ENCODE measurements at regions not wholly inside any gene's neighbourhood (a gene's known extent, or its start where the extent isn't known, plus 50 kb on each side); places are given as distances from the start of the nearest gene placed in this dataset.

DNA sequence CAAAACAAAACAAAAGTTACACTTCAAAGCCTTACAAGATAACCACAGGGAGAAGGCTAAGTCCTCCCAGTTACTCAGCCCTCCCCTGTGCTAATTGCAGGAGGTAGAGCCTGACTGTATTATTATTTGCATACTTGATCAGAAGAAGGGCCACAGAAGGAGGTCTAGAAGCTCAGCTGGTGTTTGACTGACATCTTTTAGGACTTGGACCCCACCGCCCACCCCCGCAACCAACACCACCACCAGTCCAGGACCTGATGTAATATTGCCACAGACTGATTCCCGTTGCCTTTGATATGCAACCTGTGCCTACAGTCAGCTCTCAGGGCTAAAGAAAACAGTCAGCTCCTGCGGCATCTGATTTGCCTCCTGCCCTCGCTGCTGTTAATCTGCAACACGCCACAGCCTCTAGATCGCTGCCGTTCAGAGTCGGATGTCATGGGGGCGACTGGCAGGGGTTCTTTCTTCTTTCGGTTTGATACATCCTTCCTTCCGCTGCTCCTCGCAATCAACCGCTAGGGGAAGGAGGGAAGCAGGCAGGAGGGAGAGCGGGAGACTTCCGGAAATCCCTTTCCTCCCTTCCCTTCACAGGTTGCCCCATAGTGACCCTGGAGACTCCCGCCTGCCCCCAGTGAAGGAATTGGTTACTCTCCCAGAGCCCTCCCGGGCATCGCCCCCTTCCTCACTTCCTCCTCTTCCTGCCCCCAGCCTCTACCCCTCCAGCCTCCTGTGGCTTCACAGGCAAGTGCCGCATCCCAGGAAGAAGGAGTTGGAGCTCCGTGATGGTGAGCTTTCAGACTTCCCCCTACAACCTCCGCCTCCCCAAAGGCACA lies 90.5 kb upstream of the SOX9 start:
- intact Hi-C loops (cut with micrococcal nuclease): no loop called here

DNA sequence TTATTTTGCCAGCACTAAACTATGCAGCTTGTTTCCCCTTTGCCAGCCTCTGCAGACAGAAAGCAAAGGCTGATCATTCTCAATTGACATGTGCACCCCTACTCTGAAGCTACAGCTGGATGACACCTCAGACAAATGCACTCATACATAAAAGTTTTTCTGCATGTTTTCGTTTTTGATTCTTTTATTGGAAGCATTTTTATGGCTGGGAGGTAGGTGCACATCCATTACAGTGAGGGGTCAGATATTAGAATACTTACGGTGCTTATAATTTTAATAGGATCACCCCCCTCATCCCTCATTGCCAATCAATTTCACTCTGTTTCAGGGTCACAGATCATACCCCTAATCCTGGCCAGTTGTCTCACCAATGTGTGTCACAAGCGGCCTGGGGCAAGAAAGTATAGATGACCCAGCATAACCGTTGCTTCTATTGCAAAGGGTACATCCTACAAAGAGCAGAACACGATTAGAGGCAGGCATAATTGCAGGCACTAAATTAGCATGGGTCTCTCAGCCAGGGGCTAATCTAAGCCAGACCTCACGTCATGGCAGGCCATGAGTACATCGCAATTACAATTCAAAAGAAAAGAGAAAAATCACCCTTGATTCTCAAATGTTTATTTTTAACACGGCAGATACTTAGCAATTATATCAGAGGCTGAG lies 89.5 kb upstream of the SOX9 start:
- intact Hi-C loops (cut with micrococcal nuclease): no loop called here

DNA sequence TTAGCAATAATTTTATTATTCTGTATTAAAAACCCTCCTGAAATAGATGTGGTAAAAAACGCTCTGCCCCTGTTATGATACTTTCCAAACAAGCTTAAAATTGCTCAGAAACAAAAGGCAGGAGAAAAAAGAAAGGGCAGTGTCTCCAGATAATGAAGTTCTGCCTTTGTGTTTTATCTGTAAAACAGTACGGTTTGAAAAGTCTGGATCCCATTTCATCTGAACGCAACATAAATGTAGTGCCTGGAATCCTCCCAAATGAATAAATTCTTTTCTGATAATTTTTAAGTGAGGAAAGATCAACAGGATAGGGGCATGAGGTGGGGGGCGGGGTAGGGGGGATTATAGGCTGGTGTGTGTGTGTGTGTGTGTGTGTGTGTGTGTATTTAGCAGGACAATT lies 87.5 kb upstream of the SOX9 start:
- intact Hi-C loops (cut with micrococcal nuclease): no loop called here

DNA sequence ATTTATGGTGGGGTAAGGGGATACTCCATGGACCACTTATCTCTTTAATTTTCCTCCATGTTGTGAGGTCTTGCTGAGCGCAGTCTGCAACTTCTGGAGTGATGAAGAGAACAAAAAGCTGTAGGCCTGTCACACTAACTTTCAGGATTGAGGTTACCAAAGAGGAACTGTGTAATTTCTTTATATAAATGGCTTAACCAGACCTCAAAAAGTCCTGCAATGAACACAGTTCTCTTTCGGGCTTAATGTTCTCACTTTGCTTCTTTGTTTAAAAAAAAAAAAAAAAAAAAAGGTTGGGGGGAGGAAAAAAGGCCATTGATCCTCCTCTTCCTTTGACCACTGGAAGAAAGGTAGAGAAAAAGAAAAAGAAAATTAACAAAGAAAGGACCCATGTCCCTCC lies 86.8 kb upstream of the SOX9 start:
- intact Hi-C loops (cut with micrococcal nuclease): no loop called here

DNA sequence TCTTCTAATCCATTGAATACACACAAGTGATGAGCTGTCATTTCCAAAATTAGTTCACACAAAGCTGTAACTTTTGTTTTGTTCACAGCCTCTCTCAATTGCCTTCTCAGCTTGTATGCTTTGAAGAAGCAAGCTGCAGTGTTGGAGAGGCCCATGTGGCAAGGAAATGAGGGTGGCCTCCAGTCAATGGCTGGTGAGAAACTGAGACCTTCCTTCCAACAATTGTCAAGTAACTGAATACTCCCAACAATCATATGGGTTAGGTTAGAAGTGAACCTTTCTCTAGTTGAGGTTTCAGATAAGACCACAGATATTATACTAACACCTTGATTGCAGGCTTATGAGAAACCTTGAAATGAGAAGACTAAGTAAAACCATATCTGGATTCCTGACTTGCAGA lies 82.4 kb upstream of the SOX9 start:
- intact Hi-C loops (cut with micrococcal nuclease): no loop called here

DNA sequence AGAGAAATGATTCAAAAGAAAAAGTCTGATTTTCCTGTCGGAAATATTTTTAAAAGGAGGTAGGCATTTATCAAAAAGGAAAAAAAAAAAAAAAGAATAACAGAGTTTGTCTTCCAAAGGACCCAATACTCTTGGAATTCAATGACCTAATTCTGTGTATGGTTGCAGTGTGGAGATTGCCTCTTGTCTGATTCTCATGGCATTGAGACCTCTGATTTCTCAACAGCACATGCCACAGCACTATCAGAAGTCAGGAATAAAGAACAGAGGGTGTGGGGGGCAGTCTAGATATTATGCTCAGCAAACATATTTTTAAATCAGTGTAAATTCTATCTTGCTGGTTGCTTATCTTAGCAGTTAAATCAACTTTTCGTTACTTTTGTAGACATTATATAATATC lies 81.3 kb upstream of the SOX9 start:
- intact Hi-C loops (cut with micrococcal nuclease): no loop called here

DNA sequence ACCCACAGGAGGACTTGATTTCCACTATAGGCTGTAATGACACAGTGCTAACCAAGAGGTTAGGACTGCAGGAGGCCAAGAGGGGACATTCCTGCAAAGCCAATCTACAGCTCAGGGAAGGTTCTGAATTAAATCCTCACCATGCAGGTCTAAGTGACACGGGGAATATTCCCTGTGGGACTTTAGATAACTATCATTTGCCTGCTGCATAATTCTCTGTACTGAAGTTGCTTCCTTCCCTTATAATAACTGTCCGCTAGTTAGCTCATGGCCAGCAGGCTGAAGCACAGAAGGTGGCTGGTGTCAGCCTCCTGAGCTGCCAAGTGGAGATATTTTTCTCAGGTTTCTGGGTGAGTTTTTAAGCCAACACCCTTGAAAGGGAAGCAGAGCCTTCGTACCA lies 74.6 kb upstream of the SOX9 start:
- intact Hi-C loops (cut with micrococcal nuclease): no loop called here

DNA sequence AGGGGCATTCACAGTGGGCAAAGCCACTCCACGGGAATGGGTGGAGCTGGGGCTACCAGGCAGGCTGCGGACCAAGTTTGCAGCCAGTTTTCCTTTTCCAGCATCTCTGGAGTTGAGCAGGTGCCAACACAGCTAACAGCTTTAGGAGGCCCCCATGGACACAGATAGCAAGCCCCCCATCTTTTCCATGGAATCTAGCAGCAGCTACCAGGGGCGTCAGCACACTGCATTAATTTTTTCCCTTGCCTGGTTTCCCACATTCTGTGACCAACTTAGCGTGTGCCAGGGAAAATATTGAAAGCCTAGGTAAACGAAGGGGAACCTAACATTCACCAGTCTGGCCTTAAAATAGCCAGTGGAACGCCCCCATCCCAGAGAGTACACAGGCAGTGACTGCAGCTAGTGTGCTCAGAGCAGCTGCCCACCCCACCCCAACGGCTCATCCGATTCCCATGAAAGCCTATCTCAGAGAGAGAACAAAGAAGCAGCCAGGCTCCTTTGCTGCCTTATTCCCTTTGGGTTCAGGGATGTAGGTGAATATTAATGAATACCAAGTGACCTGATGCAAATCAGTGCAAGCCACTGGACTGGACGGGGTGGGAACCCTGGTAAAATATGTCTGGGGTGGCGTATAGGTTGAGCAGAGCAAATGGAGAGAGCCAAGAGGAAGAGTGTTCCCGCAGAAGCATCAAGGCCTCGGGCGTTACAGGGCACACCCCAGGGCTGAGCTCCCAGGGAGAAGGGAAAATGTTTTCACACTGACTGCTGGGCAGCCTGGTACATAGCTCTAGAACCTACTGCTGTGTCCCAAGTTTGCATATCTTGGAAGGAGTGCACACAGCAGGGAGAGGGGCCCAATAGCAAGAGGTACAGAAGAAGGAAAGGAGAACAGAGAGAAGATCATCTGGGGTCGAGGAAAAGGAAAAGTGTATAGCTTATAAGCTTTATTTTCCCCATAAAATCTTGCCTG lies 73.9 kb upstream of the SOX9 start:
- intact Hi-C loops (cut with micrococcal nuclease): no loop called here

DNA sequence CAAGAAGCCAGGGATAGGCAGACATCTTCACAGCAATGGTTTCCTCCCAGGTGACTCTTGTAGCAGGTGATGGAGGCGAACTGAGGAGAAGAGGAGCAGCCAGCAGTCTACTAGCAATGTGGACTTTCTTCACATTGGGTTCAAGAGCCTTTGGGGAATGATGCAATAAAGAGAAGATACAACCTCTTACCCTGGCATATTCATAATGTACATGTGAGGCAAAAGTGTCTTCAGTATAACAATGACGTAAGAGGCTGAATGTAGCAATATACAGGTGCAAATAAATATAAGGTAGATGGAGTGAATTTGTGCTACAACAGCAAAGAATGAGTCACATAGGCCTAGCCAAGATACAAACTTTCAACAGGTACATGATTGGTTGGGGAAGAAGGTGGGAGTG lies 70.9 kb upstream of the SOX9 start:
- intact Hi-C loops (cut with micrococcal nuclease): no loop called here

DNA sequence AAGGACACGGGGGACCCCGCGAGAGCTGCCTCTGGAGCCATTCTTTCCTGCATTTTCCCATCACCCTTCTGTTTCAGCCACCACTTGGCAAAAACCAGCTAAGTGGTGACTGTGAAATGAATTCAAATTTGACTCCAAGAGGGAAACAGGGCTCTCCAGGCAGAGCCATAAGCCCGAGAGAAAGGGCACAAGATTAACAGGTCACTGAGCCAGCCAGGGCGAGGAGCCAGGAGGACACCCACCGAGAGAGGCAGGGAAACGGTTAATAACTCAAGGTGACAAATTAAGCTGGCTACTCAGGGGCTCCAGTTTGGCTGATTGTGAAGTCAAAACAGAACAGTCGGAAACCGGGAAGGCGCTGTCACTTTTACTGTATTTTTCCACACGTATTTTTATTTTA lies 67.8 kb upstream of the SOX9 start:
- intact Hi-C loops (cut with micrococcal nuclease): no loop called here

DNA sequence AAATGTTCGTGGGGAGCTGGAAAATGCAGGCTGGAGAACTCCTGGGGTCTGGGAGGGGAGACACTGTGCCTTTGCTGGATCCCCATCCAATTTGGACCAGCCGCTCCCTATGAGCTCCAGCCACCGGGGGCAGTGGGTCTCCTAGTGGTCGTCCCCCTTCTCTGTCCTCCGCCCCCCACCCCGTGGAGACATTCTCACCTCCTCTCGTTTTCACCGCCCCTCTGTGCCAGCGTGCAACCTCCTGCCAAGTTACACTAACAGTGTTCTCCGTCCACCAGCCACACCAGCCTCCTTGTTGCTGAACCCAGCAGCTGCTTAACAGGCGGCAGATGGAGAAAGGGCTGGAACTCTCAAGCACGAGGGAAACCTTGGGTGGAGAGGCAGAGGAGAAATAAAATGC lies 67.4 kb upstream of the SOX9 start:
- intact Hi-C loops (cut with micrococcal nuclease): no loop called here

DNA sequence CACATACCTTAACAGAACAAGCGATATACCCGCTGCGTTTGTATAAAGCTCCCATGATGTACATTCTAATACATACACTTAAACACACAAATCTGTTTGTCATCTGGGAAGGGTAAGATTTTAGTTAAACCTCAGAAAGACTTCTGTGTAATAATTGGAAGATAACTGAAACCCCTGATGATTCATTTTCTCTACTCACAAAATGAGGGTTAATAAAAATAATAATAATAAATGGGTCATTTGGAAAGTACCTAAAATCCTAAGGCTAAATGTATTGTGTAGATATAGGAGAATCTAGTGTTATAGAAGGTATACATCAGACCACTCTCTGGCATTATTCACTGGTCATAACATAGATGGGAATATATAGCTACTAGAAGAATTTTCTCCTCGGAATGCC lies 64.7 kb upstream of the SOX9 start:
- intact Hi-C loops (cut with micrococcal nuclease): no loop called here

DNA sequence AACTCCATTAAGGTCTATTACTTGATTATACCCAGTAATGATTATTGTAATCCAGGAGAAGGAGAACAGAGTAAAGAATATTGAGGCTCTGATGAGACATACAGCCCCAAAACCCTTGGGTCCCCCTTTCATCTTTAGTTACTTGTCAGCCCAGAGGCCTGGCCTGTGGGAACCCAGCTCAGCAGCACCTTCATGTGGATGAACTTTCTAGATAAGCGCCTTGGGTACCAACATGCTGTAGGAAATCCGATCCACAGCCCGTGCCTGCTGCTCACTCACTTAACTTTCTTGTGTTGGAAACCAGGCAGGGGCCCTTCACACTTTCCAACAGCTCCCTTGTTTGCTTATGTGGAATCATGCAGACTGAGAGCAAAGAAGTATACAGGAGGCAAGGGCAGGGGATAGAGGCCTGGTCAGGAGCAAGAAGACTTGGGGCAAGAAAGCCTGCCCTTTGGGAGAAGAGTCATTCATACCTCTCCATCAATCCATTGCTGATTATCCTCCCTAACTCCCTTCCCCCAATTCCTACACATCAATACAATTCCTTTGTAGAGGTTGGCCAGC lies 64.0 kb upstream of the SOX9 start:
- intact Hi-C loops (cut with micrococcal nuclease): no loop called here

DNA sequence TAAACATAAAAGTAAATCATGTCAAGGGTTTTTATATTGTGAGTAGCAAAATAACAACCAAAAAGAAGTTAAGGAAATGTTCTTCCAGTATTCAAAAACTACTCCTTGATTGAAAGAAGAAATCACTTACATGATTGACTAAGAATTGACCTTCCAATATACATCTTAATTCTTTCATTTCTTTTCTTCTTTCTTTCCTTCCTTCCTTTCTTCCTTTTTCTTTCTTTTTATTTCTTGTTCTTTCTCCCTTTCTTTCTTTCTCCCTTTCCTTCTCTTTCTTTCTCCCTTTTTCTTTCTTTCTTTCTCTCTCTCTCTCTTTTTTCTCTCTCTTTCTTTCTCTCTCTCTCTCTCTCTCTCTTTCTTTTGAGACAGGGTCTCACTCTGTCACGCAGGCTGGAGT lies 60.7 kb upstream of the SOX9 start:
- intact Hi-C loops (cut with micrococcal nuclease): no loop called here

DNA sequence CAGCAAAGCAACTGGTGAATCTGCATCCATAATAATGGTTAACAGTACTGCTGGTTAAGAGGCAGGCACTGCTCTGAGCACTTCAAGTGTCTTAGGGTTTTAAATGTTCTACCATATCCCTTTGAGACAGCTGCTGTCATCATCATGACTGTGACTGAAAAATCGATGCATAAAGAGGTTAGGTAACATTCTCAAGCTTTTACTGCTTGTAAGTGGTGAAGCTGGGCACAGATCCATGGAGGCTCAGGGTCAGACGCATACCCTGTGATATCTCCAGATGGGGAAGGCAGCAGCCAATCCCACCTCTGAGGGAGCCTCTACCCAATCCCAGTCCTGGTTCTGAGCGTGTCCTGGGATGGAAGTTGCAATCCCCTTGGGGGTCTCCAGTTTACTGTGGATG lies 57.6 kb upstream of the SOX9 start:
- intact Hi-C loops (cut with micrococcal nuclease): no loop called here

DNA sequence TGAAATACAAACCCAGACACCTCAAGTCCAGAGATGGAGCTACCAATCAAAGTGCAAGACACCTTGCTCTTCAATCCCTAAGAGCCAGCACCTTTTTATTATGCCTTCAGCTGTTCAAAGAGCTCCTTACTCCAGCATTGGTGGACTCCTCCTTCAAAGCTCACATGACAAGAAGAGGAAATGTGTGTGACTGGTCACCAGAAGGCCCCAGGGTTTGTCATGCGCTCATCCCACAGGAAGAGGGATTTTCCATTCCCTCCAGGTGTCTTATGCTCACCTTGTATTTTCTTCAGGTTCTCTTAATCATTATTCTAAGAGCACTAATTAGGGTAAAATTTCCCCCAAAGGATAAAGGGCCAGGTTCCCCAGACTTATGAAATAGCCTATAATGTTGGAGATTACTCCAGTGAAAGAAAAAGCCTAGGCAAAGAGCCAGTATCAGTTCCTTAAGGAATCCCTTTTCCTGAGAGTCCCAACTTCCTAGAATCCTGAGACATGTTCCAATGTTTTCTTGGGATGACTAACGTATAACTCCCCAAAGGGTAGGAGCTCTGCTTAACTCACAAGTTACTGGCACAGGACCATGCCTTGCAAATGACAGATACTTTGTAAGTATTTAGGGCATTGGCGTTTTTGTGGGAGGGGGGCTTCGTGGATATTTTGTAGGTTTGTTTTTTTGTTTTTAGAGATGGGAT lies 56.9 kb upstream of the SOX9 start:
- intact Hi-C loops (cut with micrococcal nuclease): no loop called here

DNA sequence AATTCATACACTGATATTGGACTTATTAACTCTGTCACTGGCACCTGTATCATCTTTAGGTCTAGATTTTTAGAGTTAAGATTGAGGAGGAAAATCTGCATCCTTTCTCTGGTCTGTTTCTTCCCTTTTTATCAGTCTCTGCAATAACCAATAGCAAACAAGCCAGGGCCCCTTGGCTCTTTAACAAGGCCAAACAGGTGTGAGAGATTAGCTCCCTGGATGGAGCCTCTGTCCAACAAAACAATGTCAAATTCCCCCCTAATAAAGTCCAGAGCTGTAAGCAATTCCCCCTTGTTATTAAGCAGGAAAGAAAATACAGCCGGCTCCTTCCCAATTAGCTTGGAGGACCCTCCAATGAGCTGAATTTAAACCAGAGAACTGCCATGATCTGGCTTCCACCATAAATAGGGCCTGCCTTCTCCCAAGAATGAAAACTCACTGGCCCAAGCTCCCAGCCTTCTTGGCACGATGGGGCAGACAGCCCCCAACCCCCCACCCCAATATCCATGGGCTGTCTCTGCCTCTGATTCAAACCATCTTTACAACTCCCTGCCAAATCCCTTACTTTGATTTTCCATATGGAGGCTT lies 56.1 kb upstream of the SOX9 start:
- intact Hi-C loops (cut with micrococcal nuclease): no loop called here

DNA sequence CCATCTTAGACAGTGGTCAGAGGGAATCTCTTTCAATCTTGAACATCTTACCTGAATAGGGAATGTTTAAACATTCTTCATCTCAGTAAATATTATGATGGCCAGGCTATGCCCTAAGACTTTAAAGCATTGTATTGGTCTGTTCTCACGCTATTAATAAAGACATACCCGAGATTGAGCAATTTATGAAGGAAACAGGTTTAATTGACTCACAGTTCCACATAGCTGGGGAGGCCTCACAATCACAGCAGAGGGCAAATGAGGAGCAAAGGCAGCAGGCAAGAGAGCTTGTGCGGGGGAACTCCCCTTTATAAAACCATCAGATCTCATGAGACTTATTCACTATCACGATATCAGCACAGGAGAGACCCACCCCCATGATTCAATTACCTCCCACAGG lies 55.3 kb upstream of the SOX9 start:
- intact Hi-C loops (cut with micrococcal nuclease): no loop called here

DNA sequence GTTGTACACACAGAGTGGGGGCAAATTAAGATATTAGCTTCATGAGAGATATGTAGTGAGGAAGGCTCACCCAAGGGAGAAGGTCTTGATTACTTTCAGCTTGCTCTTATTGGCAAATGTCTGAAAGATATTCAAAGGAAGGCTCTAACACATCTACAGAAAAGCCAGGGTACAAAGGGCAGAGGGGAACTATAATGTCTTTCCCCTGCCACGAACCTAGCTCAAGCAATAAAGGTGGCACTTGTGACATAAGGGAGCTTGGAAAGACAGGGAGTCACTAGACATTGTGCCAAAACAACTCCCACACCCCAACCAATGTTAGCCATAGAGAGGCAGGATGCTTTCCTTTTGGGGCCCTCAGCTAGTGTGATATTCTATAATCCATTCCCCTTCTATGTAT lies 52.2 kb upstream of the SOX9 start:
- intact Hi-C loops (cut with micrococcal nuclease): no loop called here

DNA sequence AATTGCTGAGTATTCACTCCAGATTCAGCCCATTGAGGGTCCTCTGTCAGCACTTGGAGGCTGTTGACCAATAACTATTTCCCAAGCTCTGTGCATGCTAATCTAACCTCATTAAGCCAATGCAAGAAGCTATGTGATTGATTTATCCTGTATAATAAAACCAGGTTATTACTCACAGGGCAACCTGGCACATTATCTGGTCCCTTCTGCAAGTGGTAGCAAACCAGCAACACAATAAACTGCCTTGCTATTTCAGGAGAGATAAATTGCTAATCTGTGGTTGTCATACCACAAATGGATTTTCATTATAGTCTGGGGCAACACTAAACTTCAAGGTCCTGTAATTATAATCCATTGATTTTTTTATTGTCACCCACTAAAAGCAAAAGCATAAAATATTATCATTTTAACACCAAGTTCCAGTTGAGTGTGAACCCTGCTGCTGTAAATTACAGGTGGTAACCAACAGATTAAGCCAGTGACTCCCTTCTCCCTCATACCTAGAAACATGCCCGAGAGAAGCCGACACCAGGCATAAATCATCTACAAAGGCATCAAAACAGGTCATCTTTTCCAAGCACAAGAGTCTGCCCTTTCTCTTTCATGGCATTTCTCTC lies 51.1 kb upstream of the SOX9 start:
- intact Hi-C loops (cut with micrococcal nuclease): no loop called here
